ENCODE measurements at regions not wholly inside any gene's neighbourhood (a gene's known extent, or its start where the extent isn't known, plus 50 kb on each side); places are given as distances from the start of the nearest gene placed in this dataset.

- H2BK120ac ChIP-seq (ENCODE audit: low read depth, low read length): no peak overlapping the region
- no peak overlapping the region for H3K56ac ChIP-seq (ENCODE audit: extremely low read depth, insufficient read depth, low read length)
- H4K8ac ChIP-seq (ENCODE audit: low read depth in 2 of 2, low read length in 2 of 2): no peak overlapping the region
- no peaks in the 10 kb centered on the region for H3K79me1 ChIP-seq (ENCODE audit: low read depth in 1 of 2, low read length in 2 of 2)
- no peaks in the 10 kb centered on the region for H3K4me1 ChIP-seq (ENCODE audit: control insufficient read depth, insufficient read depth, low read length)
- H4K20me1 ChIP-seq (ENCODE audit: insufficient read depth, low read length): no peaks in the 10 kb centered on the region
- H2AFZ ChIP-seq (replicated peaks; ENCODE audit: low read length, poor library complexity): no peak overlapping the region
- H3K4me3 ChIP-seq (ENCODE audit: insufficient read depth, low read depth, low read length): no peak overlapping the region
- no peaks in the 10 kb centered on the region for H3K27me3 ChIP-seq (ENCODE audit: control insufficient read depth, insufficient read depth, low read length)
- no peak overlapping the region for H2AK5ac ChIP-seq (ENCODE audit: low read depth, low read length)
- no peak overlapping the region for H4K91ac ChIP-seq (ENCODE audit: insufficient read depth, low read depth, low read length)
- no peak overlapping the region for H4K5ac ChIP-seq (ENCODE audit: low read depth, low read length)
- no peak overlapping the region for H3K4ac ChIP-seq (ENCODE audit: low read depth, low read length)
- intact Hi-C loops (cut with micrococcal nuclease) (no loop called here), dilution Hi-C loops (cut with HindIII; ENCODE audit: low sequenced_read_pairs, unreplicated experiment) (no loop called here), in situ Hi-C loops (cut with MboI; ENCODE audit: low sequenced_read_pairs) (no loop called here)
- no peak overlapping the region for H3K23ac ChIP-seq (ENCODE audit: low read depth, low read length)
- no peak overlapping the region for H2BK15ac ChIP-seq (ENCODE audit: low read depth, low read length)
- no peak for DNase-seq
- no peak overlapping the region for H3K18ac ChIP-seq (ENCODE audit: low read depth, low read length)
- ChIA-PET POLR2A (ENCODE audit: unreplicated experiment) (no interaction called here), CTCF (no interaction called here)
- no peak overlapping the region for H2BK20ac ChIP-seq (ENCODE audit: low read depth, low read length)
- no peak overlapping the region for H3K27ac ChIP-seq (ENCODE audit: insufficient read depth, low read length)
- BruUV-seq (replicated peaks): no TSS peak
- no peaks in the 10 kb centered on the region for H3K9me1 ChIP-seq (ENCODE audit: insufficient read depth, low read length)
- H3K14ac ChIP-seq (replicated peaks; ENCODE audit: low read depth, low read length): no peak overlapping the region
- H2BK5ac ChIP-seq (ENCODE audit: low read depth, low read length, poor library complexity, severe bottlenecking): no peak overlapping the region
- TF ChIP-seq FOS (IDR thresholded peaks at IDR 0.05; ENCODE audit: low read depth, low read length) (no peak), CTCF (conservative IDR thresholded peaks at IDR 0.05; ENCODE audit: low read depth, low read length) (no peak), MAFK (IDR thresholded peaks at IDR 0.05; ENCODE audit: low read depth, low read length) (no peak), CHD1 (IDR thresholded peaks at IDR 0.05; ENCODE audit: low read depth, low read length) (no peak), MAZ (IDR thresholded peaks at IDR 0.05; ENCODE audit: borderline replicate concordance, low read depth, low read length) (no peak), BHLHE40 (IDR thresholded peaks at IDR 0.05; ENCODE audit: low read depth, low read length) (no peak), USF2 (IDR thresholded peaks at IDR 0.05; ENCODE audit: low read depth, low read length) (no peak), NFE2L2 (IDR thresholded peaks at IDR 0.05; ENCODE audit: low read depth, low read length) (no peak), ELK1 (IDR thresholded peaks at IDR 0.05; ENCODE audit: borderline replicate concordance, low read depth, low read length) (no peak), SMC3 (IDR thresholded peaks at IDR 0.05; ENCODE audit: low read depth, low read length) (no peak), CEBPB (IDR thresholded peaks at IDR 0.05; ENCODE audit: low read depth, low read length) (no peak), POLR2A (IDR thresholded peaks at IDR 0.05; ENCODE audit: low read depth, low read length) (no peak), RAD21 (IDR thresholded peaks at IDR 0.05; ENCODE audit: low read length) (no peak), MXI1 (IDR thresholded peaks at IDR 0.05; ENCODE audit: borderline replicate concordance, low read depth, low read length) (no peak)
- H3K4me2 ChIP-seq (ENCODE audit: low read depth, low read length): no peak overlapping the region
- H3K36me3 ChIP-seq (ENCODE audit: control insufficient read depth, insufficient read depth, low read length): no peaks in the 10 kb centered on the region
- no peak overlapping the region for H2AK9ac ChIP-seq (replicated peaks; ENCODE audit: low read depth, low read length, poor library complexity)
- WGBS, 2 experiments (ENCODE audit: extremely low coverage in 2 of 2, insufficient read length in 1 of 2): no CpG with 5 or more reads among the region's 1 CpG
- peaks cover 18% of the 10 kb centered on the region for H3K9me3 ChIP-seq (ENCODE audit: control insufficient read depth, insufficient read depth, low read length)
- no peak overlapping the region for H3K9ac ChIP-seq (ENCODE audit: low read depth, low read length)
- no peak for ATAC-seq (ENCODE audit: low read depth)
These were observed 734.3 kb downstream of the QKI start for GRCh38 chr6:164148788-164149187.

All from IMR-90 (cell line).